ENCODE measurements at regions not wholly inside any gene's neighbourhood (a gene's known extent, or its start where the extent isn't known, plus 50 kb on each side); places are given as distances from the start of the nearest gene placed in this dataset.

DNA sequence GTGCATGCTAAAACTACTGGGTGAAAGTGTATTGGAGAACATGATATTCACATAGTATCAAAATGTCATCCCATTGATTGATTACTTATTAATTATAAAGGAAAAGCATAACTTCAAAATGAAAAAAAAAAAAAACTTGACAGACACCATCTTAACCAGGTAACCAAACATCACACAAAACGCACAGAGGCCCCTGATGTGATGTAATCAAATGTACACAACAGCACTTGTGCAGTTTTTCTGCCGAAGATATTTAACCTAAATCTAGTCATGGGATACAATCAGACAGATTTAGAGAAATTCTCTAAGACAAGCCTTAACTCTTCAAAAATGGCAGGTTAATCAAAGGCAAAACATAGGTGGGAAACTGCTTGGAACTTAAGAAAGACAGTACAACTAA, 102.0 kb upstream of the TENT5A start:
- TF ChIP-seq, protein P1, sequence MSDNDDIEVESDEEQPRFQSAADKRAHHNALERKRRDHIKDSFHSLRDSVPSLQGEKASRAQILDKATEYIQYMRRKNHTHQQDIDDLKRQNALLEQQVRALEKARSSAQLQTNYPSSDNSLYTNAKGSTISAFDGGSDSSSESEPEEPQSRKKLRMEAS (IDR thresholded peaks at IDR 0.05): no peak
- TF ChIP-seq NR2F2 (IDR thresholded peaks at IDR 0.05) (no peak), SP1 (IDR thresholded peaks at IDR 0.05) (no peak), TAF1 (conservative IDR thresholded peaks at IDR 0.05) (no peak), REST (IDR thresholded peaks at IDR 0.05) (no peak)
- TF ChIP-seq, protein P2, sequence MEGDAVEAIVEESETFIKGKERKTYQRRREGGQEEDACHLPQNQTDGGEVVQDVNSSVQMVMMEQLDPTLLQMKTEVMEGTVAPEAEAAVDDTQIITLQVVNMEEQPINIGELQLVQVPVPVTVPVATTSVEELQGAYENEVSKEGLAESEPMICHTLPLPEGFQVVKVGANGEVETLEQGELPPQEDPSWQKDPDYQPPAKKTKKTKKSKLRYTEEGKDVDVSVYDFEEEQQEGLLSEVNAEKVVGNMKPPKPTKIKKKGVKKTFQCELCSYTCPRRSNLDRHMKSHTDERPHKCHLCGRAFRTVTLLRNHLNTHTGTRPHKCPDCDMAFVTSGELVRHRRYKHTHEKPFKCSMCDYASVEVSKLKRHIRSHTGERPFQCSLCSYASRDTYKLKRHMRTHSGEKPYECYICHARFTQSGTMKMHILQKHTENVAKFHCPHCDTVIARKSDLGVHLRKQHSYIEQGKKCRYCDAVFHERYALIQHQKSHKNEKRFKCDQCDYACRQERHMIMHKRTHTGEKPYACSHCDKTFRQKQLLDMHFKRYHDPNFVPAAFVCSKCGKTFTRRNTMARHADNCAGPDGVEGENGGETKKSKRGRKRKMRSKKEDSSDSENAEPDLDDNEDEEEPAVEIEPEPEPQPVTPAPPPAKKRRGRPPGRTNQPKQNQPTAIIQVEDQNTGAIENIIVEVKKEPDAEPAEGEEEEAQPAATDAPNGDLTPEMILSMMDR (IDR thresholded peaks at IDR 0.05; ENCODE audit: low read depth, low read length, missing input control): no peak

Data from liver (tissue), 3 donors.